DMS153 treated with DMSO at 0.1 percent for 48 hours (cell line): ENCODE measurements at regions not wholly inside any gene's neighbourhood (a gene's known extent, or its start where the extent isn't known, plus 50 kb on each side); places are given as distances from the start of the nearest gene placed in this dataset.
"Not testable (repeated sequence)": the region's sequence is repeated elsewhere in the genome, so short reads cannot be mapped to it uniquely, and the experiment has no call there.

Experiments
- DNase-seq: peaks from one replicate; lab custom pipeline; 2025; ENCODE audit not compliant: unreplicated experiment; lab: John Stamatoyannopoulos, UW

GRCh38 chr2:161046876-161047275 lies 113.4 kb upstream of the TANK start:
- DNase-seq = no peak

DNA sequence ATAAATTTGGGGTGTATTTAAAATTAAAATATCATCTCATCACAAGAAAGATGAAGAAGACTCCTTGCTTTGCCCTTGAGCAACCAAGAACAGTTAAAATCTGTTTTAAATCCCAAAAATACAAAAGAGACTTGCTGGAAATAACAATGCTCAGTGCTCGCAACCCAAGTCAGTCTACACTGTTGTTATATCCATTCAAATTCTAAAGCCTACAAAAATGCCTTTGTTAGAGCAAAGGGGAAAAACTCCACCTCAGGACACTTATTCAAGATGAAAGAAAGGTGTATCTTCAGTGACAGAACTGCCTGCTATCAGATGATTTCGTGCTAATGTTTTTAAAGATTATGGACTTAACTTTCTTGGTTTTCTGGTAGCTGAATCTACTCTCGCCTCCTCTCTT lies 111.9 kb upstream of the TANK start:
- no peak for DNase-seq

DNA sequence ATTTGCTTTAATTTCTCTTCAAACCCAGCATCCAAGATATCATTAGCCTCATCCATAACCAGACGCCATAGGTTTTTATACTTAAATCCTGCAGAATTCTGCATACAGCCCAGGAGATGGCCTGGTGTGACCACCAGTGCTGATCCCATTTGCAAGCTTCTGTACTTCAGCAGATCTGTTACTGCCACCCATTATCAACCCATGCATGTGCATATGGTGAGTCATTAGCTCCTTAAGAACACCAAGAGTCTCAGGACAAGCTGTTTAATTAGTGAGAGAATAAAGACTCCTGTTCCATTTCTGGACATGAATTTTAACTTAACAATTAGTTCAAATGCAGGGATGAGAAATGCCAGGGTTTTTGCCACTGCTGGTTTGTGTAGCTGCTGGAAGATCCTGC lies 110.7 kb upstream of the TANK start:
- no peak for DNase-seq

GRCh38 chr2:161052214-161052613 lies 108.0 kb upstream of the TANK start:
- no peak for DNase-seq

DNA sequence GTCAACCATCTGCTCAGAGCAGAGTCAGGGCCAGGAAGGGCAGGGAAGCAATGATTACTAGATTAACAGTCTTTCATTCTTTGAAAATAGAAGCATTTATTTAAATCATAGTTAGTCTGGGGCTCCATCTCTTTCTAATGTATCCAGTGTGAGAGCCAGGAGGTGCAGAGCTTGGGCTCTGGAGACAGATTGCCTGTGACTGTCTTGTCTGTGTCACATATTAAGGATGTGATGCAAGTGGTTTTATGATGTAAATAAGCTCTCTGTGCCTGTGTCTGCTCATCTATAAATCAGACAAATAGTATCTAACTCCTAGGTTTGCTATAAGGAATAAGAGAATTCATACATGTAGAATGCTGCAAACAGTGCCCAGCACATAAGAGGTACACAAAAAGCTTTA lies 104.9 kb upstream of the TANK start:
- DNase-seq = no peak

- DNase-seq = no peak
Measured at GRCh38 chr2:161059388-161059787, 100.8 kb upstream of the TANK start.

DNA sequence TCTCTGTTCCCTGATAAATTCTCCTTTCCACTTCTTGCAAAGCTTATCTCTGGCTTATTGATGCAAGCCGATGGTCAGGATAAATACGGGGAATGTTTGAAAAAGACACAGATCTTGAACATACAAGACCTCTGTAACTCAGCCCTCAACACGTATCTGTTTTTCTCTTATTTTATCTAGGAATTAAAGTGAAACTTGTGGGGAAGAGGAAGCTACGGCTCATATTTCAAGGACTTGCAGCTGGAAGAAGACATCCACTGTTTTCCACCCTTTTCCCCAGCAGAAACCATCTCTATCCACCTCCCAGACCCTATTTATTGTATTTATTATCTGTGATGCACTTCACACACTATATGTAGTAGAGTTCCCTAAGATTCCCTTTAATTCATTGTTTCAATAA lies 98.4 kb upstream of the TANK start:
- no peak for DNase-seq

DNA sequence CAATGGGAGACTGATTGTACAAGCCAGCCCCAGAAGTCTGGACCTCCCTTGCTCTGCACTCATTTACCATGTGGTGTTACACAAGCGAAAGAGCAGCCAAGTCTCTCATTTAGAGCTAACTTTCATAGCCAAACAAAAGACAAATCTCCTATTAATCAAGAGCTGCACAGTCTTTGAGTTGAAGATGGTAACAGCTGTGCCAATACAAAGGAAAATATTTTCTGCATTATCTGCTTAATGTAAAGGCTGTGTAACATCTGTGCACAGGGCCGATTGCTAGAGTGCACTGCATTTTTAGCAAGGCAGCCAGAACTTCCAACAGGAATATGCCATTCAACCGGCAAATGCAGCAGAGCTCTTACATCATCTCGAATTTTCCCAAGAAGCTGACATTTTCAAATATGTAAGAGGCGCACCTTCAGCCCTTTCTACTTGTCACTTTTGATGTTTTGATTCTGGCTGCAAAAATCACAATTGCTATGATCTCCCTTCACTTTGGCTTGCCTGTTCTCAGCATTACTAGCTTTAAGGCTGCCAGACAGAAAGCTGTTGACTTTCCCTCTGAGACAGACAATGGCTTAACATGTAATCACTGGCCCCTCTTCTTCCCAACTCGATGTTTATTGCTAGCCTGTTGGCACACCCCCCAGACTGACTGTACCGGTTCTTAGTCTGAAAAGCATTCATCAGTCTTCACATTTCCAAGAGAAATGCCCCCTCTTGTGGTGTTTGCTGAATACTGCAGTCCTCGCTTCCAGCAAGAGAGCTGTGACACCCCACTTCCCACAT lies 96.9 kb upstream of the TANK start:
- DNase-seq = peak; percentile 72

DNA sequence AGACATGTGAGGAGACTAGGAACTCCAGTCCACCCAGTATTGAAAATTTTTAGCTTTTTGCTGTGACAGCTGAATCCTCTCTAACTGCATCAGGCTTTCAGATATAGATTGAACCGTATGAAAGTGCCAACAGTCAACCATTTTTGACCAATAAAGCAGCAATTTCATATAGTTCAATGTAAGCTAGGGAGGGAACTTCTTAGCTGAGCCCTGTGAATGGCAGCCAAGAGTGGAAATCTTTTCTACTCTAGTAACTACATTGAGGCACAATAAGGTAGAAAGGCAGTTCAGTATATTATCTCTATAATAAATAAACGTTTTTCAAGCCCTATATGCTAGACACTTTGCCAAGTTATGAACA lies 96.3 kb upstream of the TANK start:
- DNase-seq = no peak

DNA sequence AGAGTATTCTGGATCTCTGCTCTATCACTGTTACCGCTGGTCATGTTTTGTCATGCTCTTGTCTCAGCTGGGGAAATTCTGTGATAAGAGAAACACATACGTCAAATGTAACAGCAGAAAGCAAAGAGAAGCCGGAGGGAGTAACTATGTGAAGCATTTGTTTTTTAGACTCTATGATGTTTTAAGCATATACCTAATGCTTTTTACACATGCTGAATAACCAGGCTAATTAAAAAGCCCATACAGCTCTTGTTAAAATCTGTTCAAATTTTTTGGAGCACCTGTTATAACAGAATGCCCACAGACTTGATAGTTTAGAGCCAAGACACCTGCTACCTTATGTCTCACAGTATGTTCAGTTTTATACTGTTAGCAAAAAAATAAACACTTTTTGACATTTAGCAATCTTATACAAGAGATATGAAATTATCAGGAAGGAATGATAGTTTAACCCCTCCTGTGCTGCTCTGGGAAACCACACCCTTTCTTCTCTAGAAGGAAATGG lies 92.3 kb upstream of the TANK start:
- no peak for DNase-seq

DNA sequence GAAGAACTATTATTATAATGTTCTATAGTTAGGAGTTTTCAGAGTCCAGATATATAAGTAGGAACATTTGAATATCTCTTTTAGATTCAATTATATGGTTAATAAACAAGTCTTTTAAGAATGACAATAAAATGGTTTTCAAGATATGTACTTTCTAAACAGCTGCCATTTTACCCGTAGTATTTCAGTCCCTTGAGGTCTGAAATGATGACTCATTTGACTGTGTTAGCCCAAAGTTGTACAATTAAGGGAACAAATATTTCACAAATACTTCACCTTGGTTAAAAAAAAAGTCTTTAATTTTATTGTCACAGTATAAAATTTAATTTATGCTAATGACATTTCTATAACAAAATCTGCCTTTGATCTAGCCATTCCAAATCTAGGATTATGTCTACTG lies 91.6 kb upstream of the TANK start:
- no peak for DNase-seq

GRCh38 chr2:161070693-161071479 lies 89.3 kb upstream of the TANK start:
- no peak for DNase-seq

- DNase-seq = not testable (repeated sequence)
Measured at GRCh38 chr2:161072436-161072835, 87.8 kb upstream of the TANK start.

GRCh38 chr2:161075701-161076100 lies 84.5 kb upstream of the TANK start:
- no peak for DNase-seq

DNA sequence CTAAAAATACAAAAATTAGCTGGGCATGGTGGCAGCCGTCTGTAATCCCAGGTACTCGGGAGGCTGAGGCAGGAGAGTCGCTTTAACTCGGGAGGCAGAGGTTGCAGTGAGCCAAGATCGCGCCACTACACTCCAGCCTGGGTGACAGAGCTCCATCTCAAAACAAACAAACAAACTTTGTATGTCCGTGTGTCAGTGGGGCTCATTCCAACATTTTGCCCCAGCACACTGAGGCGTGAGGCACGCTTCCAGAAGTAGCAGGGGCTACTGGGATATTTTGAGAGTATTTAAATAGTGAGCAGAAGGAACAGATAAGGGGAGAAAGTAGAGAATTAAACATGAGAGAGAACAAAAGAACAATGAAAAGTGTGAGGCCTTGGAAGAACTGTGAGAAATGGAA lies 83.3 kb upstream of the TANK start:
- no peak for DNase-seq

DNA sequence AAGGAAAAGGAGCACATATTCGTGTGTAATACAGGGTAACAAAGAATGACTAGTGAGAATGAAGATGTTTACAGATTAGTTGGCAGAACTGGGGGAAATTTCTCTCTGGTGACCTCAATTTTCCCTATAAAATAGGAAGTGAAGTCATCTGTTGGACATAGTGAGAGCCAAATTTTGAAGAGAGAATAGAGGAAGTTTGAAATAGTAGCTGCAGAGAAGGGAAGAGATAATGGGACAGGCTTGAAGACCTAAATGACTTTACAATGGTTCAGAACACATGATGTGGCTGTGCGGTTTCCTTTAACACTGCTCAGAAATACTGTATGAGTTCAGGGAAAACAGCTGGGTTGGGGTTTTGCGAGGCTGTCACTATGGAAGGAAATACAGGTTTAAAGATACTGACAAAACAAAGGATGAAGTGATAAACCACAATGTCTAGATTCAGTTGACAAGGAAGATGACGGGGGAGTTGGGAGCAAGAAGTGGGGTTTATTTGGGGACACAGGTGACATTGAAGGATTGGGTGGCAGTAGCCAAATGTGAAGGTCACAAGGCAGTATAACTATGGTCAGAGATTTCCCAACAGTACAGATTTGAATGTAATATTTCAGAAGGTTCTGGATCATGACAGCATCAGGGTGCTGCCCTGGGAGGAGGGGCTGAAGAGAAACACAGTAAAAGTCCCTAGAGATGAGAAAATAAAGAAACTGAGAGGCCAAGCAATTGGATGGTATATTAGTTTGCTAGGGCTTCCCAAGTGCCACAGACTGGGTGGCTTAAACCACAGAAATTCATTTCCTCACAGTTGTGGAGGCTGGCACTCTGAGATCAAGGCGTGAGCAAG lies 82.6 kb upstream of the TANK start:
- no peak for DNase-seq

DNA sequence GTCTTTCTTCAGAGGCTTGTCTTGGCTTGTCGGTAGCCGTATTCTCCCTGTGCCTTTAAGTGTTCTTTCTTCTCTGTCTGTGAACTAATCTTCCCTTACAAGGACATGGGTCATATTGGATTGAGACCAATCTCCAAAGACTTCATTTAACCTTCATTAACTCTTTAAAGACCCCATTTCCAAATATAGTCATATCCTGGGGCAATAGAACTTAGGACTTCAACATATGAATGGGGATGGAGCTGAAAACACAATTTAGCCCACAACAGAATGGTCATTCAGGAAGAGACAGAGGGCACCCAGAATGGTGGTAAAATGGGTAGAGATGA lies 82.1 kb upstream of the TANK start:
- DNase-seq = no peak

DNA sequence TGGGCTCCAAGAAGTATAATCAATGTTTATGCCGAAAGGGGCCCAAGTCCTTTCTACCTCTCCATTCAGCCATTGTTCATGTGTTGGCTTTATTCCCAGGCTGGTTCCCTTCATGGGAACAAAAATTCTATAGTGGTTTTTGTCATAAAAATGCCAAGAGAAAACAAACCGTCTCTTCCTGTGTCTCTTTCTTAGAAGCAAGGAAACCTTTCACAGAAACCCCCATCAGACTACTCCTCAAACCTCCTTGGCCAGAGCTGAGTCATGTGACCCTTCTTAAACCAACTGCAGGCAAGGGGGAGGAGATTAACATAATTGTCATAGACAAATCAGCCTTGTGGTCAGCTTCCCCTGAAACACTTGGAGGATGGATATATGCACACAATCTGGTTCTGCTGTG lies 75.1 kb upstream of the TANK start:
- DNase-seq = no peak

DNA sequence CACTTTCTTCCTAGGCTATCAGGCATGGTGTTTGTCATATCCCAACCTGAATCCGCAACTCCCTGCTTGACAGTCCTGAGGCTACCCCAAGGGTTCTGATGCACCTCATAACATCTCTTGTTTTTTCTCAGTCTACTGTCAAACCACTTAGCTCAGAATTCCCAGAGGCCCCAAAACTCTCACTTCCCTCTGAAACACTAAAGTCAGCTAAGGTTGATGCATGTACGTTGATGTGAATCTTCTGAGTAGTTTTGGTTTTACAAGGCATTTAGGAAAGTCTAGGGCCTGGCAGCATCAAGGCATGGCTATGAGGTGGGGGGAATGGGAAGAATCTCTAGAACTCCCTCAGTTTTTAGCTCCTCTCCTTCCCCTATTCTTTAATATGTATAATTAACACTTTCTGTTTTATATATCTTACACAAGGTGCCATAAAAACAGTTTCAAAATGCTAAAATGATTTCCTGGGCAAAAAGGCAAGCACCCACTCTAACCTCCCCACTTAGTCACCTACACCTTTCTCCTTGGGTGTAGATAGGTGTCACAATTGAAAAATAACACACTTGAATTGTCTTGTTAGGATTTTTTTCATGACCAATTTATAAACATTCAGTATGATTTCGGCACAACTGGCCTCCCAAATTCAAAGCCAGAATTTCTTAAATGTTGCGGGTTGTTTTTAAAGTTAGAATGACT lies 71.4 kb upstream of the TANK start:
- DNase-seq = no peak

DNA sequence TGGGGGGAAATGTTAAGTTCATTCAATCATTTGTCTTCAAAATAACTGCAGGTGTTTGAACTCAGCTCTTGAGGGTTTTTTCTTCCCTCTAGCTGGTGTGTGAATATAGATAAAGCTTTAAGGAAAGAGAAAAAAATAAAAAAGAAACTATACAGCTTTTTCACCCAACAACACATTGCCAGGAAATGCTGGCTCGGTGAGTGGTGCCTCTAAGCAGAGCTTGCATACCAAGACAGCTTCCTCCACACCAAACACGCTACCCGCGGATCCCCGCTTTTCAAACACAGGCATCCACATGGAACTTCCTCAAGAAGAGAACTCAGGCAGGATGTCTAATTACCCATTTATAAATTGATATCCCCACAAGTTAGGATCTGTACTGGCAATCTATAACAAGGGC lies 69.8 kb upstream of the TANK start:
- DNase-seq = no peak

- no peak for DNase-seq
Measured at GRCh38 chr2:161095314-161095713, 64.9 kb upstream of the TANK start.
